ENCODE measurements at regions not wholly inside any gene's neighbourhood (a gene's known extent, or its start where the extent isn't known, plus 50 kb on each side); places are given as distances from the start of the nearest gene placed in this dataset.

DNA sequence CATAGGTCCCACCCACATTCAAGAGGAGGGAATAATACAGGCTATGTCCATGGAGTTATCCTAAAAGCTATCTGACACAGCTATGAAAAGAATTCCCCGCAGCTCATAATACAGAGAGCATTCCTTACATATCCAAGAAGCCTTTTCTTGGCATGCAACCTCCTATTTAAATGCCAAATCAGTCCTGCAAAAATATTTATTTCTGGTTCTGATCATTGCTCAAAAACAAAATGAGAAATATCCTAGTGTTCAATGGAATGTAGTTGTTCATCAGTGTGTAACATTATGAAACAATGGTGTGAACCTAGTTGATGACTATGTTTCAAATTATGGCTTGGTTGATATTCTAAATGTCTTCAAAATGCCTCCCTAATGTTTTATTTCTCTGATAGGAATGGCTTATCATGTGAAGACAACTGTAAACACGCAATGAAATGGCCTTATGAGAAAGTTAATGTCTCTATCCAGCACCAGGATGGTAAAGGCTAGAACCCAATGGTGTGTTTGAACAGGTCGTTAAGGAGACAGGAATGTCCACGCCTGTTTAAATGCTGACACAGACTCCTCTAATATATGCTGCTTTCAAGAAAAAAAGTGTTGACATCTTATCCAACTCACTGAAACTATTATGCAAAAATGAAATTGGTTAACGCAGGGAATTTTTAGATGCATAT, 126.7 kb upstream of the CDH6 start:
- H3K4me3 ChIP-seq (ENCODE audit: low read depth, low read length): no peak overlapping the region
- TF ChIP-seq, protein P1, sequence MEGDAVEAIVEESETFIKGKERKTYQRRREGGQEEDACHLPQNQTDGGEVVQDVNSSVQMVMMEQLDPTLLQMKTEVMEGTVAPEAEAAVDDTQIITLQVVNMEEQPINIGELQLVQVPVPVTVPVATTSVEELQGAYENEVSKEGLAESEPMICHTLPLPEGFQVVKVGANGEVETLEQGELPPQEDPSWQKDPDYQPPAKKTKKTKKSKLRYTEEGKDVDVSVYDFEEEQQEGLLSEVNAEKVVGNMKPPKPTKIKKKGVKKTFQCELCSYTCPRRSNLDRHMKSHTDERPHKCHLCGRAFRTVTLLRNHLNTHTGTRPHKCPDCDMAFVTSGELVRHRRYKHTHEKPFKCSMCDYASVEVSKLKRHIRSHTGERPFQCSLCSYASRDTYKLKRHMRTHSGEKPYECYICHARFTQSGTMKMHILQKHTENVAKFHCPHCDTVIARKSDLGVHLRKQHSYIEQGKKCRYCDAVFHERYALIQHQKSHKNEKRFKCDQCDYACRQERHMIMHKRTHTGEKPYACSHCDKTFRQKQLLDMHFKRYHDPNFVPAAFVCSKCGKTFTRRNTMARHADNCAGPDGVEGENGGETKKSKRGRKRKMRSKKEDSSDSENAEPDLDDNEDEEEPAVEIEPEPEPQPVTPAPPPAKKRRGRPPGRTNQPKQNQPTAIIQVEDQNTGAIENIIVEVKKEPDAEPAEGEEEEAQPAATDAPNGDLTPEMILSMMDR (IDR thresholded peaks at IDR 0.05; ENCODE audit: low read depth, low read length): no peak

DNA sequence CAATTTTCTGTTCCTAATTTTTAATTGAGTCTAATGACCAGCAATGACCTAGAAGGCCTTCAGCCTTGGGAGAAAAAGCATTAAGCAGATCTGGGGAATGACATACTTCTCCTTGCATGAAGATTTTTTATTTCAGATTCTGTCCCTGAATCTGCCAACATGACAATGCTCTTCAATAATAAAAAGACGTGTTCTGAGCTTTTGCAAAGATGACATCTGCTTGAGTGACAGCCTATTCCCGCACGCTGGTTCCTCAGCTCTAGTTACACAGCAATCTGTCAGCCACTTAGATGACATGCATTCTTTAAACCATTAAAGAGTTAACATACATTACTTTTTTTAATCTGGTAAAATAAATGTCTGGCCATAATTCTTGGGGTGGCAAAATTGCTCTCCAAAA, 129.3 kb upstream of the CDH6 start:
- TF ChIP-seq, protein P1 (IDR thresholded peaks at IDR 0.05; ENCODE audit: low read depth, low read length): no peak
- no peak overlapping the region for H3K4me3 ChIP-seq (ENCODE audit: low read depth, low read length)

DNA sequence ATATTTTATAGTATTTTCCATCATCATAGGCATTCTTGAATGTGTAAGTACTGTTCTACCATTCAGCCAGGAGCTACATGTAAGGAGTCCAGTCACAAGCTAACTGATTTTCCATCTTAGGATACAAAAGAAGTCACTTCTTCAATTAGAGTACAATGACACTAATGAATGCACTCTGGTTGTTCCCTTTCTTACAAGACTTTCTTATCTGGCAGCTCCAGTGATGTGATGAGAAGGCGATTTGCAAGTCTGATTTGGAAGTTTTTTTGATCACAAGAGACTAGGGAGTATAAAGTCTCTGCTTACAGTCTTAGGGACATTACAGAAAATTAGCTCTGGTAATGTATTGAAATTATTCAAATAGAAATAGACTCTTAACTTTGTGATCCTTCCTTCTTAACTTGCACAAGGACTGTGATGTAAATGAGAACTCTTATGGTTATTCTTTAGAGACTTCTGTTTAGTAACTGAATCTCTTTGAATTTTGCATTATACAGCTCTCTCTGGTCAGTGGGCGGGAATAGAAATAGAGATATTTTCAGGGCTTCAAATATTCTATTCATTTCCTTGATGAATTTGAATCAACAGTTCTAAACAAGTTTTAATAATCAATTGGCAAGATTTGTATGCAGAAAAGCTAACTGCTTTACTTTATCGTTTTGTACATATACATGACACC, 130.4 kb upstream of the CDH6 start:
- TF ChIP-seq, protein P1 (IDR thresholded peaks at IDR 0.05; ENCODE audit: low read depth, low read length): no peak
- no peak overlapping the region for H3K4me3 ChIP-seq (ENCODE audit: low read depth, low read length)

DNA sequence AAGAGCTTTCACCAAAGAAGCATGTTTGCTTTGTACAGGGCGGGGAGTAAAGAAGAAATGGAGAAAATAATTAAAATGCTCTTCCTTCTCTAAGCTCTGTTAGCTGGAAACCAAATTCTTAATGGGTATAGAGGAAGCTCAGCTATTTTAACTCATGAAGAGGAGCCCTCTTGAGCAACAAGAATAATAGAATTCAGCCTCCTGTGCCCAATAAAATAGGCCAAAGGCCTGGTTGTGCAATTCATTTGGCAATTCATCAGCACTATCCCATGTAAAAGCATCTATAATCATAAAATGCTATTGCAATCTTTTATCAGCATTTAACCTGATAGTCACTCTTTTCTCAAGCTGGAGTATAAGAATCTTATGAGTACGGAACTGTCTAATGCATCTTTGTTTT, 133.6 kb upstream of the CDH6 start:
- no peak overlapping the region for H3K4me3 ChIP-seq (ENCODE audit: low read depth, low read length)
- TF ChIP-seq, protein P1 (IDR thresholded peaks at IDR 0.05; ENCODE audit: low read depth, low read length): no peak

DNA sequence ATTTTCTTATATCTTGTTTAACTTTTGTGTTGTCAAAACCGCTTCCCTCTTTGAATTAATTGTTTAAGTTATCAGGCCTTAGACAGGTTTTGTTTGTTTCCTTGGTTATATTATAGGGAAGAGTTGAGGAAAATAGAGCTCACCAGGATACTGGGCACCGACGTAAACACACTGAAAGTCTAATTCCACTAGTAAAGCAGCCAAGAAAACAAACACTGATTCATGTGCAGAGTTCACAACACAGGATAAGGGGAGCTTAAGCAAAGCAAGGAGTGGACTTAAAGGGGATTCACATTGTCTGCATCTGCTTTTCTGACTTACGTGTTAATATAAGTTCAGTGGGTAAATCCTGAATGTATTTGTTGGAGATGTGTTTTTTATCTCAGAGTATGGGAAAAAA, 139.0 kb upstream of the CDH6 start:
- TF ChIP-seq, protein P1 (IDR thresholded peaks at IDR 0.05; ENCODE audit: low read depth, low read length): no peak

DNA sequence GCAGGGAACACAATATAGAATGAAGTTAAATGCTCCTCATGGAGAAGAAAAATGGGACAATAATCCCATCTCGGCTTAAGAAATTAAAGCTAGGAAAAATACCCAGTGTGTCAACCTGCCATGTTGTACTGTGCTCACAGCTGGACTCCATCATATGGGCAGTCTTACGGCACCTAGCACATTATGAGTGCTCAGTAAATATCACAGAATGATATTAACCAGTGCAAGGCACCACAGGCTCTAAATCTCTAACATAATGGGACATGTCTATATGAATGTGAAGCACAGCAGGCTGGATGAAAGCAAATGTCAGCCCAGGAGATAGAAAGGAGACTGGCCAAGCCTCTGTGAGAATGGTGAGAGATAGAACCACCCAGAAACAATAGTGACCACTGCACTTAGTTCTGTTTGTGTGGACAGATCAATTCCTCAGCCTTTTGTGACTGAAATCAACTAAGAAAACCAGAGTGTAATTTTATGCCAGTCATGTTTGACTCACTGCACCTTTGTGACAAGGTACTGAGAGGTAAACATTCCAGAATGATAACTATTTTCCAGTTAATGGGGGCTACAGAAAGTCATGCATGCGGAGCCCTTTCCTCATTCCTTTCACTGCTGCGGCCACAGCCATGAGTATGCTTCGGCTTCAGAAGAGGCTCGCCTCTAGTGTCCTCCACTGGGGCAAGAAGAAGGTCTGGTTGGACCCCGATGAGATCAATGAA, 140.4 kb upstream of the CDH6 start:
- TF ChIP-seq, protein P1 (IDR thresholded peaks at IDR 0.05; ENCODE audit: low read depth, low read length): no peak
- no peak overlapping the region for H3K4me3 ChIP-seq (ENCODE audit: low read depth, low read length)

More for the DNA sequence above, 139.0 kb upstream of the CDH6 start:
- H3K4me3 ChIP-seq (ENCODE audit: low read depth, low read length): no peak overlapping the region

DNA sequence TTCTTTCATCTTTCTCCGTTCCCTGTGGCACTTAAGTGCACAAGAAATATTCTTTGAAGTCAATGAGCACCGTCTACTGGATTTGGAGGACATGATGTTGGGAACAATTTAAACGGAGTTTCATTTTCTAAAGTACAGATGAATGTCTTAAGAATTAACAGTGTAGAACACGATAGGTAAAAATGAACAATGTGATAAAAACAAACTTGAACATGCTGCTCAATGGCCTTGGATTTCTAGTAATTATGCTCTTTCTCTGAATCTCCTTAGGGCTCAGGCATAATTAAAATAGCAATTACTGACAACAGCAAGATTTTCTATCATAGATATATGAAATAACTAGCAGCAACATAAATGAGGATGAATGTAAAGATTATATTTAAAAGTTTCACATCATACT, 142.2 kb upstream of the CDH6 start:
- TF ChIP-seq, protein P1 (IDR thresholded peaks at IDR 0.05; ENCODE audit: low read depth, low read length): no peak
- H3K4me3 ChIP-seq (ENCODE audit: low read depth, low read length): no peak overlapping the region

Data from WI38 (cell line).